NB4 (cell line): ENCODE measurements at regions not wholly inside any gene's neighbourhood (a gene's known extent, or its start where the extent isn't known, plus 50 kb on each side); places are given as distances from the start of the nearest gene placed in this dataset.

Source experiments
- DNase-seq: peaks from one replicate; pipeline ENCODE4 v3.0.0; 2010; ENCODE audit warnings: low read depth
- H3K4me3 ChIP-seq: one replicate; pipeline ENCODE4 v1.5.1; 2011; ENCODE audit warnings: mild to moderate bottlenecking, low read depth, low read length, moderate library complexity
- CTCF ChIP-seq: IDR thresholded peaks from one replicate; pipeline ENCODE4 v1.5.1; 2012; ENCODE audit warnings: low read depth, low read length
- MAX ChIP-seq: IDR thresholded peaks from 2 replicates; pipeline ENCODE4 v1.6.1; 2011; ENCODE audit warnings: low read depth, low read length
- MYC ChIP-seq: IDR thresholded peaks from 2 replicates; pipeline ENCODE4 v1.6.1; 2011; ENCODE audit warnings: low read depth, low read length
- POLR2A ChIP-seq: IDR thresholded peaks from 2 replicates; pipeline ENCODE4 v1.6.1; 2011; ENCODE audit warnings: mild to moderate bottlenecking; ENCODE audit not compliant: insufficient read length; ENCODE audit errors: extremely low read depth

GRCh38 chr10:132467464-132468149 is 70.0 kb upstream of the INPP5A start:
- no peak overlapping the region for H3K4me3 ChIP-seq
- DNase-seq = no peak
- no peak for TF ChIP-seq CTCF
- no peak for TF ChIP-seq MAX

- H3K4me3 ChIP-seq = no peak overlapping the region
- no peak for DNase-seq
- TF ChIP-seq POLR2A (no peak), MYC (no peak), CTCF (no peak)
Measured at GRCh38 chr10:132468216-132468615, 69.4 kb upstream of the INPP5A start.

- TF ChIP-seq POLR2A = no peak
- no peak for TF ChIP-seq MAX
- no peak for TF ChIP-seq CTCF
- no peak for TF ChIP-seq MYC
- no peak for DNase-seq
Measured at GRCh38 chr10:132468651-132469050, 68.9 kb upstream of the INPP5A start.

GRCh38 chr10:132469197-132469884 is 68.2 kb upstream of the INPP5A start:
- no peak overlapping the region for H3K4me3 ChIP-seq
- TF ChIP-seq MAX (no peak), POLR2A (no peak), MYC (no peak), CTCF (no peak)
- DNase-seq = no peak

More at GRCh38 chr10:132468651-132469050, 68.9 kb upstream of the INPP5A start:
- no peak overlapping the region for H3K4me3 ChIP-seq

- no peak for DNase-seq
Measured at GRCh38 chr10:132470410-132471124, 67.0 kb upstream of the INPP5A start.

More at GRCh38 chr10:132470410-132471124, 67.0 kb upstream of the INPP5A start:
- no peak overlapping the region for H3K4me3 ChIP-seq
- TF ChIP-seq CTCF = no peak
- no peak for TF ChIP-seq POLR2A
- TF ChIP-seq MAX = no peak
- TF ChIP-seq MYC = no peak
